ENCODE measurements at regions not wholly inside any gene's neighbourhood (a gene's known extent, or its start where the extent isn't known, plus 50 kb on each side); places are given as distances from the start of the nearest gene placed in this dataset.

DNA sequence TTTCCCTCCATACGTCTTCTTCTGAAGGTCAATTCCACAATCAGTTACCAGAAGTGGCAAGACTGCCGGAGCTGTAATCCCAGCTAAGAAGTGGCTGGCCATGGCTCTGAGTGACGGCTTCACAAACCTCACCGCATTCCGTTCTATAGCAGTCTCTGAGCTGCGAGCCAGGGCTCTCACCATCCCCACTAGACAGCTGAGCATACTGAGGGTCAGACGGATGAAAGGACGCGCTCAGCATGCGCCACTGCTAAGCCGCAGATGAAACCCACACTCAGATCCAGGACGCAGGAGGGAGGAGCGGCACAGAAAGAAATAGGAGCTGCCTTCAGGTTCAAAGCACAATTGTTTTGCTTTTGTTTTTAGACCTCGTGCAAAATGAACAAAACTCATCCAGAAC is 97.9 kb downstream of the ANKRD60 start:
- Histone ChIP-seq H3K9me3 (no peaks in the 10 kb centered on the region), H3K27me3 (no peaks in the 10 kb centered on the region), H3K36me3 (no peaks in the 10 kb centered on the region), H3K4me1 (peaks cover 0 to 6% of the 10 kb centered on the region in 2 donors), H3K4me3 (no peak overlapping the region), H3K27ac (peak overlapping the region; percentile 40 to 49)
- intact Hi-C loops (cut with DNase I; ENCODE audit: low total_unique reads) = no loop called here
- TF ChIP-seq CTCF (IDR thresholded peaks at IDR 0.05) (no peak), POLR2A (IDR thresholded peaks at IDR 0.05) (no peak)
- peak in 1 of 2 donors; percentile 3 for DNase-seq

- Histone ChIP-seq H3K27ac (no peak overlapping the region), H3K4me1 (peaks cover 0 to 6% of the 10 kb centered on the region in 2 donors), H3K36me3 (no peaks in the 10 kb centered on the region), H3K9me3 (no peaks in the 10 kb centered on the region), H3K4me3 (no peak overlapping the region), H3K27me3 (no peaks in the 10 kb centered on the region)
- TF ChIP-seq CTCF (IDR thresholded peaks at IDR 0.05) (no peak), POLR2A (IDR thresholded peaks at IDR 0.05) (no peak)
- DNase-seq = peak in 1 of 2 donors; percentile 4
- intact Hi-C loops (cut with DNase I; ENCODE audit: low total_unique reads) = no loop called here
Observed at GRCh38 chr20:58130156-58130555, 98.3 kb downstream of the ANKRD60 start.

GRCh38 chr20:58129721-58130151 is 98.7 kb downstream of the ANKRD60 start:
- DNase-seq = peak in 1 of 2 donors; percentile 9

DNA sequence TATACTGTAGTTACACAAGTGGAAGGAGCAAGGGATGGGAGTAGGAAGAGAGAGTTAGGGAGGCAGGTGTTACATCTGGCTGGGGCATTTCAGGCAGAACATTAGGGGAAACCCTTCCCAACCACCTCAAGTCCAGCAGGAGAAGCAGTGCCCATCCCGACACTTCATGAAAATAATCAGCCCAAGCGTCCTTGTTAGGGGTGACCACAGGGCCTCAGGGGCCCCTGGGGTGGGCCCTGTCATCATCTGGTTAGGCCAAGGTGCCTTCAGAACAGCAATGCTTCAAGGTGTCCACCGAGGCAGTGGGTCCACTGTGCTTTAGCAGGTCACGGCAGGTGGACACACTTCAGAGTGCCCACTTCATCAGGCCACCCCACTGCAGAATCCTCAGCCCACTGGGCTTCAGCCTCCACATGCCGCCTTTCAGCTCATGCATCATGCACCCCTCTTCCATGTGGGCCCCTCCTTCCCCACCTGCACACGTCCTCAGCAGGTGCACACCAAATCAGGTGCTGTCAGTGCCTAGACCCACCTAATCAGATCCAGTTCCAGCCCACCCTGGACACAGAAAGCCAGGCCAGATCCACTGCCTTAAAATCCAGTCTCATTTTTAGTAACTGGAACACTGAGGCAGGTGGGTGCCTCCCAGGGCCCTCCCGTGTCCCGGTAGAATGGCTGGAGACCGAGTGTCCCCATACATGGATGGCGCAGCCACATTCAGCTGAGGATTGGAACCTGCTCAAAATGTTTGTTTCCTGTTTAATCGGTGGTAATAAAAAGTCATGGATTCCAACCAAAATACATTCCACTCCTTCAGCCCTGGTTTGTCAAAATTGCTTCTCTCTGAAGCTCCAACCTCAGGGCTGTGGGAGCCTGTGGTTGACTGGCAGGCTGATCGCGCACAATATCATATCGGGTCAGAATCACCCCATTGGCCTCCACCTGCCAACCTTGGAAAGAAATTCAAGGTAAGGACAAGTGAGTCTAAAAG is 99.5 kb downstream of the ANKRD60 start:
- DNase-seq = peak in 1 of 2 donors; percentile 7
- no peak overlapping the region for H3K4me3 ChIP-seq
- peak overlapping the region; percentile 24 to 43 for H3K27ac ChIP-seq
- intact Hi-C loops (cut with DNase I; ENCODE audit: low total_unique reads) = no loop called here
- TF ChIP-seq POLR2A (IDR thresholded peaks at IDR 0.05) (no peak), CTCF (IDR thresholded peaks at IDR 0.05) (no peak)
- H3K27me3 ChIP-seq = no peaks in the 10 kb centered on the region
- H3K4me1 ChIP-seq = peaks cover 0 to 6% of the 10 kb centered on the region in 2 donors
- H3K36me3 ChIP-seq = no peaks in the 10 kb centered on the region
- H3K9me3 ChIP-seq = no peaks in the 10 kb centered on the region

More at GRCh38 chr20:58129721-58130151, 98.7 kb downstream of the ANKRD60 start:
- Histone ChIP-seq H3K36me3 (no peaks in the 10 kb centered on the region), H3K4me1 (peaks cover 0 to 6% of the 10 kb centered on the region in 2 donors), H3K27me3 (no peaks in the 10 kb centered on the region), H3K4me3 (no peak overlapping the region), H3K9me3 (no peaks in the 10 kb centered on the region), H3K27ac (peak overlapping the region; percentile 24 to 43)
- TF ChIP-seq CTCF (IDR thresholded peaks at IDR 0.05) = no peak
- no peak for TF ChIP-seq POLR2A (IDR thresholded peaks at IDR 0.05)
- intact Hi-C loops (cut with DNase I; ENCODE audit: low total_unique reads) = no loop called here

- peaks cover 0 to 6% of the 10 kb centered on the region in 2 donors for H3K4me1 ChIP-seq
- intact Hi-C loops (cut with DNase I; ENCODE audit: low total_unique reads) = no loop called here
- DNase-seq = peak in 1 of 2 donors; percentile 26
- no peak for TF ChIP-seq CTCF (IDR thresholded peaks at IDR 0.05)
- no peak for TF ChIP-seq POLR2A (IDR thresholded peaks at IDR 0.05)
- H3K4me3 ChIP-seq = no peak overlapping the region
- H3K27ac ChIP-seq = no peak overlapping the region
- H3K36me3 ChIP-seq = no peaks in the 10 kb centered on the region
- H3K27me3 ChIP-seq = no peaks in the 10 kb centered on the region
- H3K9me3 ChIP-seq = no peaks in the 10 kb centered on the region
Observed at GRCh38 chr20:58127701-58128111, 100.7 kb downstream of the ANKRD60 start.

Measured in uterus (tissue), 3 donors.